H1 (cell line): ENCODE measurements at regions not wholly inside any gene's neighbourhood (a gene's known extent, or its start where the extent isn't known, plus 50 kb on each side); places are given as distances from the start of the nearest gene placed in this dataset.

Experiments used
- CTCF ChIA-PET: fragments of 300-600 bp; sonication (Branson Sonifier 250); formaldehyde crosslinking; loops from one replicate; lab custom pipeline; 2021; ENCODE audit not compliant: partially characterized antibody; lab: Charles Lee
- POLR2A ChIA-PET: fragments of 300-600 bp; sonication (Branson Sonifier 250); formaldehyde crosslinking; loops from one replicate; lab custom pipeline; 2021; ENCODE audit warnings: inconsistent platforms; ENCODE audit not compliant: partially characterized antibody; lab: Charles Lee
- DNase-seq, 2 experiments: peaks; one replicate each; pipeline versions ENCODE4 v3.0.0 to v3.0.0-alpha.2; 2010 to 2022; ENCODE audit warnings: low spot score in 2 of 2, low read depth in 1 of 2, mixed read lengths in 1 of 2
- FAIRE-seq: peaks from 2 replicates; lab custom pipeline; 2011; peaks lifted over from hg19 to GRCh38; lab: Jason Lieb, UNC
- H2AFZ ChIP-seq: 2 replicates; pipeline ENCODE4 v1.8.1; 2012; ENCODE audit warnings: low read length, inconsistent platforms
- H2AK5ac ChIP-seq: 2 replicates; pipeline ENCODE4 v1.6.1; 2013; ENCODE audit warnings: low read depth, low read length
- H2BK120ac ChIP-seq: replicated peaks from 2 replicates; pipeline ENCODE3; 2013; ENCODE audit warnings: low read depth, low read length, inconsistent platforms
- H2BK12ac ChIP-seq: 2 replicates; pipeline ENCODE4 v1.6.1; 2013; ENCODE audit warnings: low read depth, low read length
- H2BK15ac ChIP-seq: 2 replicates; pipeline ENCODE4 v1.6.1; 2013; ENCODE audit warnings: low read length
- H2BK20ac ChIP-seq: 2 replicates; pipeline ENCODE4 v1.6.1; 2013; ENCODE audit warnings: low read length
- H2BK5ac ChIP-seq: 2 replicates; pipeline ENCODE4 v1.6.1; 2013; ENCODE audit warnings: low read depth, low read length
- H3K14ac ChIP-seq: 2 replicates; pipeline ENCODE4 v1.6.1; 2013; ENCODE audit warnings: inconsistent platforms; ENCODE audit not compliant: insufficient read length
- H3K18ac ChIP-seq: 2 replicates; pipeline ENCODE4 v1.6.1; 2013; ENCODE audit warnings: low read length; ENCODE audit errors: extremely low read depth
- H3K23ac ChIP-seq: 2 replicates; pipeline ENCODE4 v1.6.1; 2013; ENCODE audit warnings: inconsistent platforms; ENCODE audit not compliant: insufficient read length
- H3K23me2 ChIP-seq: 2 replicates; pipeline ENCODE4 v1.6.1; 2013; ENCODE audit warnings: low read depth, low read length
- H3K27ac ChIP-seq: 2 replicates; pipeline ENCODE4 v1.6.1; 2011; ENCODE audit warnings: low read depth, low read length, inconsistent platforms
- H3K27me3 ChIP-seq, 4 experiments: replicated peaks in 1 of 4; 1 replicate in 1 of 4; 2 replicates in 3 of 4; pipeline versions ENCODE4 v1.6.1 to v1.8.1; 2011 to 2013; ENCODE audit warnings: low read length in 3 of 4, mild to moderate bottlenecking in 3 of 4, inconsistent platforms in 2 of 4, mixed read lengths in 2 of 4, moderate library complexity in 1 of 4; ENCODE audit not compliant: control insufficient read depth in 3 of 4, insufficient read depth in 3 of 4; ENCODE audit errors: extremely low read depth in 1 of 4
- H3K36me3 ChIP-seq, 4 experiments: 2 replicates each; pipeline versions ENCODE4 v1.6.1 to v1.8.1; 2011 to 2013; ENCODE audit warnings: mild to moderate bottlenecking in 4 of 4, low read length in 3 of 4, moderate library complexity in 2 of 4, control low read depth in 1 of 4, inconsistent platforms in 1 of 4; ENCODE audit not compliant: insufficient read depth in 4 of 4, control insufficient read depth in 2 of 4
- H3K4ac ChIP-seq: replicated peaks from 2 replicates; pipeline ENCODE3; 2013; ENCODE audit warnings: low read length, low read depth, mixed read lengths, inconsistent platforms; ENCODE audit not compliant: insufficient read length
- H3K4me1 ChIP-seq, 4 experiments: replicated peaks in 1 of 4; 1 replicate in 1 of 4; 2 replicates in 3 of 4; pipeline versions ENCODE4 v1.6.1 to v1.8.1; 2011 to 2013; ENCODE audit warnings: low read length in 3 of 4, inconsistent platforms in 2 of 4, mixed read lengths in 1 of 4; ENCODE audit not compliant: insufficient read depth in 4 of 4, control insufficient read depth in 3 of 4
- H3K4me2 ChIP-seq, 2 experiments: 2 replicates each; pipeline versions ENCODE4 v1.6.1 to v1.8.1; 2011 to 2013; ENCODE audit warnings: low read depth in 2 of 2, low read length in 2 of 2, control low read depth in 1 of 2, inconsistent platforms in 1 of 2, mild to moderate bottlenecking in 1 of 2; ENCODE audit not compliant: insufficient read depth in 1 of 2
- H3K4me3 ChIP-seq, 4 experiments: fragments of 200-600, 300-600 bp in 1 of 4; sonication (generic), shearing (Covaris generic), sonication (Bioruptor Twin) in 1 of 4; 2 replicates each; pipeline versions ENCODE4 v1.5.1 to v1.8.1; 2011 to 2016; ENCODE audit warnings: low read length in 4 of 4, low read depth in 3 of 4, control low read depth in 2 of 4, inconsistent platforms in 2 of 4, mild to moderate bottlenecking in 2 of 4, mixed read lengths in 1 of 4, moderate library complexity in 1 of 4; ENCODE audit not compliant: insufficient read depth in 2 of 4; ENCODE audit errors: extremely low read depth in 1 of 4
- H3K56ac ChIP-seq: replicated peaks from 2 replicates; pipeline ENCODE3; 2013; ENCODE audit warnings: low read depth, mild to moderate bottlenecking, mixed read lengths, low read length, inconsistent platforms; ENCODE audit not compliant: insufficient read length
- H3K79me1 ChIP-seq: 2 replicates; pipeline ENCODE4 v1.6.1; 2013; ENCODE audit warnings: low read depth, low read length, control low read depth
- H3K79me2 ChIP-seq, 2 experiments: 2 replicates each; pipeline versions ENCODE4 v1.6.1 to v1.8.1; 2012 to 2013; ENCODE audit warnings: low read length in 2 of 2, mild to moderate bottlenecking in 2 of 2, inconsistent platforms in 1 of 2; ENCODE audit not compliant: insufficient read depth in 2 of 2, control insufficient read depth in 1 of 2
- H3K9ac ChIP-seq, 4 experiments: replicated peaks in 1 of 4; 1 replicate in 1 of 4; 2 replicates in 3 of 4; pipeline versions ENCODE4 v1.6.1 to v1.8.1; 2011 to 2013; ENCODE audit warnings: low read depth in 3 of 4, low read length in 3 of 4, control low read depth in 2 of 4, mild to moderate bottlenecking in 2 of 4, moderate library complexity in 2 of 4, inconsistent platforms in 1 of 4; ENCODE audit errors: extremely low read depth in 1 of 4
- H3K9me3 ChIP-seq, 2 experiments: 2 replicates each; pipeline versions ENCODE4 v1.6.1 to v1.8.1; 2012 to 2013; ENCODE audit warnings: mild to moderate bottlenecking in 2 of 2, moderate library complexity in 2 of 2, control low read depth in 1 of 2, inconsistent platforms in 1 of 2, low read depth in 1 of 2, low read length in 1 of 2, mixed read lengths in 1 of 2; ENCODE audit not compliant: insufficient read depth in 2 of 2
- H4K20me1 ChIP-seq, 2 experiments: replicated peaks in 1 of 2; 2 replicates each; pipeline versions ENCODE3 to v1.8.1; 2011 to 2013; ENCODE audit warnings: inconsistent platforms in 2 of 2, low read length in 2 of 2, mild to moderate bottlenecking in 1 of 2; ENCODE audit not compliant: insufficient read depth in 2 of 2, control insufficient read depth in 1 of 2
- H4K5ac ChIP-seq: 2 replicates; pipeline ENCODE4 v1.6.1; 2013; ENCODE audit warnings: low read length, low read depth, mixed read lengths, inconsistent platforms; ENCODE audit not compliant: insufficient read length
- H4K8ac ChIP-seq: 2 replicates; pipeline ENCODE4 v1.8.0; 2013; ENCODE audit warnings: mild to moderate bottlenecking, moderate library complexity, low read length, inconsistent platforms; ENCODE audit not compliant: insufficient read depth; ENCODE audit errors: extremely low read depth
- H4K91ac ChIP-seq: replicated peaks from 2 replicates; pipeline ENCODE3; 2013; ENCODE audit warnings: low read length, mixed read lengths, inconsistent platforms; ENCODE audit not compliant: insufficient read length
- BACH1 ChIP-seq: IDR thresholded peaks from 2 replicates; pipeline ENCODE4 v1.6.1; 2012; ENCODE audit warnings: low read length, improper control_type of control experiment
- RBBP5 ChIP-seq: IDR thresholded peaks from 2 replicates; pipeline ENCODE4 v1.7.1; 2012; ENCODE audit warnings: low read depth, mild to moderate bottlenecking, inconsistent platforms, low read length, moderate library complexity, borderline replicate concordance
- SIRT6 ChIP-seq: IDR thresholded peaks from one replicate; pipeline ENCODE4 v1.7.1; 2012; ENCODE audit warnings: low read length, inconsistent platforms
- TEAD4 ChIP-seq: IDR thresholded peaks from 2 replicates; pipeline ENCODE4 v1.6.1; 2012; ENCODE audit warnings: low read depth, low read length, inconsistent platforms, mixed read lengths

DNA sequence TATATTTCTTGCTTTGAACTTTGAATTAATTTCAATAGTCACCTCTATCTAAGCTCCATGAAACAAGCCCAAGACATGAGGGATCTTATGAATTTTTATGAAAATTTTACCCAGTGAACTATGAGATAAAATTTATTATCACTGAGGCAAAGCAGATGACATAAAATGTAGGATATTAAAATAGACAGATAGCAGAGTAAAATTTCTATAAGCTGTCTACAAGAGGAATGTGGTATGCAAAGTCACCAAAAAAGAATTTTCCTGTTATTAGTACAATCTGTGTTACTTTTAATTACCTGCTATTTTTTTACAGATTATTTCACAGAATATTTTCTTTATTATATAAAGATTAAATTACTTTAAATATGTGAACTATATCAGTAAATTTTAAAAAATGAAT, 2312.6 kb downstream of the PCDH9 start:
- Histone ChIP-seq H2BK5ac (no peak overlapping the region), H3K23me2 (no peaks in the 10 kb centered on the region), H2BK15ac (no peak overlapping the region), H3K27ac (no peak overlapping the region), H4K91ac (no peak overlapping the region), H3K18ac (no peak overlapping the region), H2AK5ac (no peak overlapping the region), H3K56ac (no peak overlapping the region), H3K4me2 (no peak overlapping the region), H3K36me3 (no peaks in the 10 kb centered on the region), H4K5ac (no peak overlapping the region), H4K8ac (no peak overlapping the region), H2AFZ (no peak overlapping the region), H3K9ac (no peak overlapping the region), H2BK120ac (no peak overlapping the region), H3K79me2 (no peaks in the 10 kb centered on the region), H3K23ac (no peak overlapping the region), H3K14ac (no peak overlapping the region), H4K20me1 (no peaks in the 10 kb centered on the region), H3K27me3 (no peaks in the 10 kb centered on the region), H2BK12ac (no peak overlapping the region), H3K4me1 (no peaks in the 10 kb centered on the region), H3K4ac (no peak overlapping the region), H3K4me3 (no peak overlapping the region), H2BK20ac (no peak overlapping the region), H3K79me1 (no peaks in the 10 kb centered on the region), H3K9me3 (no peaks in the 10 kb centered on the region; a peak in 1 of 4 replicates)
- ChIA-PET CTCF (no interaction called here), POLR2A (no interaction called here)
- DNase-seq: no peak
- TF ChIP-seq SIRT6 (no peak), TEAD4 (no peak), RBBP5 (no peak), BACH1 (no peak)
- FAIRE-seq: no peak
